OCI-LY3 (cell line): ENCODE measurements at regions not wholly inside any gene's neighbourhood (a gene's known extent, or its start where the extent isn't known, plus 50 kb on each side); places are given as distances from the start of the nearest gene placed in this dataset.

Source experiments
- CTCF ChIP-seq: fragments of 200-600, 300-600 bp; sonication (generic); IDR thresholded peaks from 2 replicates; pipeline ENCODE4 v1.5.1; 2014; ENCODE audit warnings: antibody characterized with exemption, low read length, low read depth
- EZH2phosphoT487 ChIP-seq: fragments of 200-600 bp; shearing (Covaris generic); IDR thresholded peaks from 2 replicates; pipeline ENCODE4 v1.6.1; 2018; ENCODE audit warnings: antibody characterized with exemption, mixed run types, low read depth

- TF ChIP-seq CTCF (no peak), EZH2phosphoT487 (no peak)
Measured at GRCh38 chr5:88939300-88939699, 56.3 kb upstream of the MEF2C start.
